Nephron (organoid): ENCODE measurements at regions not wholly inside any gene's neighbourhood (a gene's known extent, or its start where the extent isn't known, plus 50 kb on each side); places are given as distances from the start of the nearest gene placed in this dataset.

Experiments
- H3K27ac Mint-ChIP-seq, 3 experiments: 2 replicates each; pipeline ENCODE4 v1.8.0; 2020; ENCODE audit warnings: mixed read lengths in 3 of 3, mild to moderate bottlenecking in 2 of 3, moderate library complexity in 1 of 3
- H3K27me3 Mint-ChIP-seq: 2 replicates; pipeline ENCODE4 v1.8.0; 2021; ENCODE audit warnings: low read depth, mild to moderate bottlenecking, moderate library complexity, mixed read lengths
- H3K36me3 Mint-ChIP-seq: 2 replicates; pipeline ENCODE4 v1.8.0; 2020; ENCODE audit warnings: low read depth, mixed read lengths
- H3K4me1 Mint-ChIP-seq: 2 replicates; pipeline ENCODE4 v1.8.0; 2020; ENCODE audit warnings: mixed read lengths
- H3K4me3 Mint-ChIP-seq, 3 experiments: 2 replicates each; pipeline ENCODE4 v1.8.0; 2020; ENCODE audit warnings: mild to moderate bottlenecking in 3 of 3, mixed read lengths in 3 of 3, moderate library complexity in 2 of 3
- H3K9me3 Mint-ChIP-seq: 2 replicates; pipeline ENCODE4 v1.8.0; 2020; ENCODE audit warnings: mixed read lengths
- CTCF ChIP-seq, 3 experiments: fragments of 200-600 bp; sonication (generic); IDR thresholded peaks; one replicate each; pipeline ENCODE4 v1.5.0; 2021; ENCODE audit warnings: antibody characterized with exemption in 3 of 3; ENCODE audit not compliant: unreplicated experiment in 3 of 3

GRCh38 chr3:55167586-55168317, 239.9 kb upstream of the LRTM1 start:
- H3K9me3 Mint-ChIP-seq, result peaks cover 5% of the 10 kb centered on the region
- peaks cover 50% of the 10 kb centered on the region for H3K4me1 Mint-ChIP-seq
- no peak for TF ChIP-seq CTCF (IDR thresholded peaks at IDR 0.05; ENCODE audit: unreplicated experiment in 3 of 3)
- peaks cover 7% of the 10 kb centered on the region for H3K27me3 Mint-ChIP-seq
- H3K36me3 Mint-ChIP-seq, result no peaks in the 10 kb centered on the region
- H3K27ac Mint-ChIP-seq, result no peak overlapping the region
- no peak overlapping the region for H3K4me3 Mint-ChIP-seq

GRCh38 chr3:55166576-55167555, 239.0 kb upstream of the LRTM1 start:
- peaks cover 7% of the 10 kb centered on the region for H3K27me3 Mint-ChIP-seq
- no peak overlapping the region for H3K4me3 Mint-ChIP-seq
- peaks cover 5% of the 10 kb centered on the region for H3K9me3 Mint-ChIP-seq
- peaks cover 55% of the 10 kb centered on the region for H3K4me1 Mint-ChIP-seq
- H3K36me3 Mint-ChIP-seq, result no peaks in the 10 kb centered on the region
- peak overlapping the region in 1 of 3 experiments; percentile 55 for H3K27ac Mint-ChIP-seq
- TF ChIP-seq CTCF (IDR thresholded peaks at IDR 0.05; ENCODE audit: unreplicated experiment in 3 of 3), result no peak

- peak overlapping the region; percentile 18 to 87 (median 55) for H3K27ac Mint-ChIP-seq
- TF ChIP-seq CTCF (IDR thresholded peaks at IDR 0.05; ENCODE audit: unreplicated experiment in 3 of 3), result no peak
- H3K4me1 Mint-ChIP-seq, result peaks cover 57% of the 10 kb centered on the region
- no peaks in the 10 kb centered on the region for H3K9me3 Mint-ChIP-seq
- H3K36me3 Mint-ChIP-seq, result no peaks in the 10 kb centered on the region
- H3K27me3 Mint-ChIP-seq, result peaks cover under 1% of the 10 kb centered on the region
- no peak overlapping the region for H3K4me3 Mint-ChIP-seq
Measured at GRCh38 chr3:55165704-55166405, 238.0 kb upstream of the LRTM1 start.

GRCh38 chr3:55165278-55165677, 237.4 kb upstream of the LRTM1 start:
- Mint-ChIP-seq H3K4me3 (no peak overlapping the region), H3K9me3 (no peaks in the 10 kb centered on the region), H3K36me3 (no peaks in the 10 kb centered on the region), H3K27ac (peak overlapping the region in 2 of 3 experiments; percentile 55 to 87), H3K4me1 (peaks cover 59% of the 10 kb centered on the region), H3K27me3 (no peaks in the 10 kb centered on the region)
- TF ChIP-seq CTCF (IDR thresholded peaks at IDR 0.05; ENCODE audit: unreplicated experiment in 3 of 3), result no peak

- Mint-ChIP-seq H3K9me3 (no peaks in the 10 kb centered on the region), H3K4me3 (no peak overlapping the region), H3K4me1 (peaks cover 59% of the 10 kb centered on the region), H3K27me3 (no peaks in the 10 kb centered on the region), H3K36me3 (no peaks in the 10 kb centered on the region), H3K27ac (peak overlapping the region in 1 of 3 experiments; percentile 87)
- no peak for TF ChIP-seq CTCF (IDR thresholded peaks at IDR 0.05; ENCODE audit: unreplicated experiment in 3 of 3)
Measured at GRCh38 chr3:55164876-55165275, 237.0 kb upstream of the LRTM1 start.
